Endodermal cell (in vitro differentiated cells): ENCODE measurements at regions not wholly inside any gene's neighbourhood (a gene's known extent, or its start where the extent isn't known, plus 50 kb on each side); places are given as distances from the start of the nearest gene placed in this dataset.

ENCODE experiments used
- DNase-seq: peaks from one replicate; pipeline ENCODE4 v3.0.0-alpha.2; 2017
- H3K27ac ChIP-seq: 2 replicates; pipeline ENCODE4 v1.5.1; 2013; ENCODE audit warnings: mild to moderate bottlenecking, low read depth, low read length, moderate library complexity
- H3K27me3 ChIP-seq: 2 replicates; pipeline ENCODE4 v1.6.1; 2013; ENCODE audit warnings: mild to moderate bottlenecking, low read length, moderate library complexity; ENCODE audit not compliant: insufficient read depth, control insufficient read depth, poor library complexity, severe bottlenecking
- H3K36me3 ChIP-seq: 2 replicates; pipeline ENCODE4 v1.7.0; 2013; ENCODE audit warnings: mild to moderate bottlenecking, low read length, moderate library complexity; ENCODE audit not compliant: control insufficient read depth, insufficient read depth
- H3K4me1 ChIP-seq: one replicate; pipeline ENCODE4 v1.7.0; 2013; ENCODE audit warnings: low read length; ENCODE audit not compliant: control insufficient read depth, insufficient read depth
- H3K4me3 ChIP-seq: 2 replicates; pipeline ENCODE4 v1.5.1; 2013; ENCODE audit warnings: mild to moderate bottlenecking, low read length, moderate library complexity
- H3K9ac ChIP-seq: 2 replicates; pipeline ENCODE4 v1.6.1; 2013; ENCODE audit warnings: mild to moderate bottlenecking, low read length, moderate library complexity; ENCODE audit not compliant: poor library complexity, severe bottlenecking; ENCODE audit errors: extremely low read depth
- H3K9me3 ChIP-seq: 2 replicates; pipeline ENCODE4 v1.6.1; 2013; ENCODE audit warnings: mild to moderate bottlenecking, low read length, moderate library complexity; ENCODE audit not compliant: control insufficient read depth
- H3K27ac Mint-ChIP-seq: 2 replicates; pipeline ENCODE4 v1.8.0; 2020; ENCODE audit warnings: mixed read lengths
- H3K27me3 Mint-ChIP-seq: 2 replicates; pipeline ENCODE4 v1.8.0; 2021; ENCODE audit warnings: mild to moderate bottlenecking, mixed read lengths; ENCODE audit not compliant: insufficient read depth
- H3K36me3 Mint-ChIP-seq: 2 replicates; pipeline ENCODE4 v1.8.0; 2020; ENCODE audit warnings: low read depth, mixed read lengths
- H3K4me1 Mint-ChIP-seq: 2 replicates; pipeline ENCODE4 v1.8.0; 2020; ENCODE audit warnings: mixed read lengths
- H3K4me3 Mint-ChIP-seq: 2 replicates; pipeline ENCODE4 v1.8.0; 2020; ENCODE audit warnings: mild to moderate bottlenecking, moderate library complexity, mixed read lengths
- H3K9me3 Mint-ChIP-seq: 2 replicates; pipeline ENCODE4 v1.8.0; 2020; ENCODE audit warnings: mild to moderate bottlenecking, mixed read lengths
- CTCF ChIP-seq: fragments of 200-600 bp; sonication (generic); conservative IDR thresholded peaks from 2 replicates; pipeline ENCODE4 v1.5.0; 2021; ENCODE audit warnings: antibody characterized with exemption, mild to moderate bottlenecking
- WGBS, 2 experiments: methylation state at CpG; one replicate each; pipeline versions ENCODE4 v1.1.5 to v1.1.7; 2013; ENCODE audit warnings: missing lambda C conversion rate in 2 of 2, mixed read lengths in 1 of 2; ENCODE audit not compliant: insufficient coverage in 1 of 2, insufficient read length in 1 of 2; 5-methylcytosine and 5-hydroxymethylcytosine counted together

- no peak overlapping the region for H3K4me3 Mint-ChIP-seq
- no peak overlapping the region for H3K9ac ChIP-seq
- TF ChIP-seq CTCF: no peak
- H3K4me3 ChIP-seq: no peak overlapping the region
- no peaks in the 10 kb centered on the region for H3K4me1 ChIP-seq
- DNase-seq: no peak
- H3K27me3 Mint-ChIP-seq: no peaks in the 10 kb centered on the region
- H3K27ac Mint-ChIP-seq: no peak overlapping the region
- 91 to 100% methylated on average over 2 of the region's 2 CpGs for WGBS, 2 experiments
- peaks cover 10% of the 10 kb centered on the region for H3K9me3 ChIP-seq
- peaks cover 7% of the 10 kb centered on the region for H3K4me1 Mint-ChIP-seq
- no peaks in the 10 kb centered on the region for H3K36me3 ChIP-seq
- H3K36me3 Mint-ChIP-seq: peaks cover 7% of the 10 kb centered on the region
- H3K27me3 ChIP-seq: no peaks in the 10 kb centered on the region
- no peak overlapping the region for H3K27ac ChIP-seq
- peaks cover 4% of the 10 kb centered on the region for H3K9me3 Mint-ChIP-seq
Measured at GRCh38 chr2:215677481-215677880, 241.6 kb upstream of the FN1 start.

- no peak for TF ChIP-seq CTCF
- Mint-ChIP-seq H3K36me3 (no peaks in the 10 kb centered on the region), H3K27ac (no peak overlapping the region), H3K4me1 (peaks cover 28% of the 10 kb centered on the region), H3K4me3 (no peak overlapping the region), H3K9me3 (peaks cover 7% of the 10 kb centered on the region), H3K27me3 (no peaks in the 10 kb centered on the region)
- WGBS, 2 experiments: 85 to 100% methylated on average over 1 of the region's 1 CpG
- H3K4me3 ChIP-seq: peak overlapping the region; percentile 20
- H3K27ac ChIP-seq: no peak overlapping the region
- no peak for DNase-seq
- no peaks in the 10 kb centered on the region for H3K27me3 ChIP-seq
- peaks cover 8% of the 10 kb centered on the region for H3K4me1 ChIP-seq
- no peaks in the 10 kb centered on the region for H3K36me3 ChIP-seq
- H3K9me3 ChIP-seq: peaks cover 9% of the 10 kb centered on the region
- no peak overlapping the region for H3K9ac ChIP-seq
Measured at GRCh38 chr2:215672406-215672805, 236.5 kb upstream of the FN1 start.

- Mint-ChIP-seq H3K4me3 (no peak overlapping the region), H3K4me1 (peaks cover 28% of the 10 kb centered on the region), H3K27ac (no peak overlapping the region), H3K9me3 (peaks cover 7% of the 10 kb centered on the region), H3K36me3 (no peaks in the 10 kb centered on the region), H3K27me3 (no peaks in the 10 kb centered on the region)
- Histone ChIP-seq H3K27ac (no peak overlapping the region), H3K4me1 (peaks cover 8% of the 10 kb centered on the region), H3K4me3 (no peak overlapping the region), H3K36me3 (no peaks in the 10 kb centered on the region), H3K9ac (no peak overlapping the region), H3K9me3 (peaks cover 9% of the 10 kb centered on the region), H3K27me3 (no peaks in the 10 kb centered on the region)
- TF ChIP-seq CTCF: no peak
- DNase-seq: no peak
- WGBS, 2 experiments: 84 to 96% methylated on average over 4 to 6 of the region's 6 CpGs
Measured at GRCh38 chr2:215671691-215672090, 235.8 kb upstream of the FN1 start.
